GM12875 (cell line): ENCODE measurements at regions not wholly inside any gene's neighbourhood (a gene's known extent, or its start where the extent isn't known, plus 50 kb on each side); places are given as distances from the start of the nearest gene placed in this dataset.

Experiments
- H3K4me3 ChIP-seq: one replicate; pipeline ENCODE4 v1.5.1; 2011; ENCODE audit warnings: low read depth, low read length, control low read depth
- CTCF ChIP-seq: IDR thresholded peaks from 2 replicates; pipeline ENCODE4 v1.5.1; 2011; ENCODE audit warnings: low read depth, mild to moderate bottlenecking, control low read depth, inconsistent platforms, low read length, moderate library complexity, borderline replicate concordance; ENCODE audit not compliant: insufficient read depth

DNA sequence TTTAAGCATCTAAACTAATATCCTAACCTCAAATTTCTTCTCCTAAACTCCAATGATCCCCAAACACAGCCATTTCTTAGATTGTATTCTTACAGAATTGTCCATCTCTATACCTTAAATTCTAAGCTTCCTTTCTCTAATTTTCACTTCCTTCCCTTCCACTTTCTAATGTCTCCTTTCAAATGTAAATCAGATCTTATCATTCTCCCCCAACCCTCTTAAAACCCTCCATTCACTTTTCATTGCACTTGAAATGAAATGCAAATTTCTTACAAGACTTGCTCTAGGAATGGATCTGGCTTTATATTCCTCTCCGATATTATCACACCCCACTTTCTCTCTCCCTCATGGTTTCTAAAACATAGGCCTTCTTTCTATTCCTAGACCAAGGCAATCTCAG is 534.6 kb downstream of the LMO4 start:
- TF ChIP-seq CTCF, result no peak
- H3K4me3 ChIP-seq, result no peak overlapping the region

GRCh38 chr1:87864676-87865075 is 536.0 kb downstream of the LMO4 start:
- no peak for TF ChIP-seq CTCF
- H3K4me3 ChIP-seq, result no peak overlapping the region

- H3K4me3 ChIP-seq, result no peak overlapping the region
- no peak for TF ChIP-seq CTCF
Measured at GRCh38 chr1:87866416-87866815, 537.7 kb downstream of the LMO4 start.

DNA sequence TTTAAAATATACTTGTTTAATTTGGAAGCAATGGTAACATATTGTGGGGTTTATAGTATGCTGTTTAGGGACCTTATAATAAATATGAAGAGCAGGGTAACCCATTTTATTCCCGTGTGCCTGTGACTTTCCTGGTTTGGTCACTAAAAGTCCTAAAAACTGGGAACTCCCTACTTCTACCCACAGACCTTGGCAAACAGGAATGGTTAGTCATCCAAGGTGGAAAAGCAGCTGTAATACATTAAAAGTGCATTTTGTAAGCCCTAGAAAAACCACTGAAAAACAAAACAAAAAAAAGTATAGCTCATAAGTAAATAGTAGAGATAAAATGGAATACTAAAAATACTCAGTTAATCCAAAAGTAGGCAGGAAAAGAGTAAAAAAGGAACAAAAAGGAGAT is 538.9 kb downstream of the LMO4 start:
- no peak for TF ChIP-seq CTCF
- H3K4me3 ChIP-seq, result no peak overlapping the region

DNA sequence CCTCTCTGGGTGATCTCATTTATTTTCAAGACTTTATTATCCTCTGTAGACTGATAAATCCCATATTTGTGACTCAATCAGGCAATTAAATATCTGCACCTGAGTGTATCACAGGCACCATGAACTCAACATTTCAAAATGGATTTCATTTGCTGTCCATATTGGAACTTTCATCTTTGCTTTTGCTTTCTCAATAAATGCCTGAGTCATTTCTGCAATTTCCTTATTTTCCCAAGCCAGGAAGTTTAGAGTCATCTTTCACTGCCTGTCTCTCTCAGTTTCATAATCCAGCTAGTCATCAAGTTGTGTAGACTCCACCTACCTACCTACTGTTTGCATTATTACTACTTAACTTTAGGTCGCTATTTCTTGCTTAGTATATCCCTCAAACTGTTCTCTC is 540.9 kb downstream of the LMO4 start:
- no peak overlapping the region for H3K4me3 ChIP-seq
- no peak for TF ChIP-seq CTCF

- TF ChIP-seq CTCF, result no peak
- H3K4me3 ChIP-seq, result no peak overlapping the region
Measured at GRCh38 chr1:87872189-87872588, 543.5 kb downstream of the LMO4 start.

DNA sequence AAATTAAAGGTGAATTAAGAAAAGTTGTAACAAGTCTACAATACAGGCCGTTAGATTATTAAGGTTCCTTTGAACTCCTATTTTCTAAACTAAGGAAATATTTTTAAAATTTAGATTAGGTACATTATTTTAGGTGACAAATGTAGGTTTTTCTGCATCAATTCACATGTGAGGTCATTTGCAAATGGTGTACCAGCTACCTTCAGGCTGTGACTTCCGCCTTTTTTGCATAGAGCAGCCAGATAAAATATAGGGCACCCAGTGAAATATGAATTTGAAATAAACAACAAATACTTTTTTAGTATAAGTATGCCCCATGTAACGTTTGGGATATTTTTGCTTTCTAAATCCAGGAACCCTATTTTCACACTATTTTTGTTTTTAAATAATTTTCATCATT is 544.0 kb downstream of the LMO4 start:
- no peak overlapping the region for H3K4me3 ChIP-seq
- no peak for TF ChIP-seq CTCF
